Endothelial cell of umbilical vein (primary cell): ENCODE measurements at regions not wholly inside any gene's neighbourhood (a gene's known extent, or its start where the extent isn't known, plus 50 kb on each side); places are given as distances from the start of the nearest gene placed in this dataset.

Experiments used
- BruUV-seq: library from RNA; stranded (reverse); fragments of 400-500 nt; replicated peaks from 2 replicates; lab custom pipeline; 2021; lab: Mats Ljungman, UMichigan
- CTCF ChIA-PET: fragments of 300-600, 350-600 bp; sonication (Branson Sonifier 250); formaldehyde crosslinking; loops from one replicate; lab custom pipeline; 2021; ENCODE audit warnings: antibody characterized with exemption, inconsistent platforms; lab: Charles Lee
- POLR2A ChIA-PET: fragments of 300-600, 350-600 bp; sonication (Branson Sonifier 250); formaldehyde crosslinking; loops from one replicate; lab custom pipeline; 2021; ENCODE audit warnings: antibody characterized with exemption, inconsistent platforms; lab: Charles Lee
- DNase-seq: peaks from one replicate; pipeline ENCODE4 v3.0.0-alpha.2; 2011; ENCODE audit warnings: low read depth, low spot score
- FAIRE-seq: peaks from 2 replicates; lab custom pipeline; 2011; peaks lifted over from hg19 to GRCh38; lab: Jason Lieb, UNC
- H2AFZ ChIP-seq: 2 replicates; pipeline ENCODE4 v1.6.0; 2012; ENCODE audit warnings: low read depth, low read length, control low read depth, inconsistent platforms
- H3K27ac ChIP-seq: 2 replicates; pipeline ENCODE4 v1.5.1; 2011; ENCODE audit warnings: low read depth, mild to moderate bottlenecking, control low read depth, low read length, moderate library complexity; ENCODE audit not compliant: insufficient read depth
- H3K27me3 ChIP-seq, 2 experiments: 2 replicates each; pipeline versions ENCODE4 v1.6.0 to v1.6.1; 2011; ENCODE audit warnings: low read length in 2 of 2, mixed read lengths in 1 of 2; ENCODE audit not compliant: control insufficient read depth in 2 of 2, insufficient read depth in 2 of 2
- H3K36me3 ChIP-seq, 2 experiments: 2 replicates in 1 of 2; 3 replicates in 1 of 2; pipeline ENCODE4 v1.5.1; 2011; ENCODE audit warnings: low read length in 2 of 2, mild to moderate bottlenecking in 1 of 2, moderate library complexity in 1 of 2; ENCODE audit not compliant: control insufficient read depth in 2 of 2, insufficient read depth in 2 of 2; ENCODE audit errors: extremely low read depth in 1 of 2
- H3K4me1 ChIP-seq: 3 replicates; pipeline ENCODE4 v1.5.1; 2011; ENCODE audit warnings: mild to moderate bottlenecking, low read length; ENCODE audit not compliant: control insufficient read depth, insufficient read depth; ENCODE audit errors: extremely low read depth
- H3K4me2 ChIP-seq: 2 replicates; pipeline ENCODE4 v1.6.1; 2011; ENCODE audit warnings: low read length, control low read depth, mixed read lengths; ENCODE audit not compliant: insufficient read depth
- H3K4me3 ChIP-seq, 3 experiments: fragments of 200-600 bp in 1 of 3; sonication (generic), shearing (Covaris generic) in 1 of 3; replicated peaks in 1 of 3; 2 replicates each; pipeline ENCODE4 v1.5.1; 2011 to 2016; ENCODE audit warnings: control low read depth in 3 of 3, low read length in 3 of 3, mild to moderate bottlenecking in 2 of 3, inconsistent platforms in 1 of 3, low read depth in 1 of 3, moderate library complexity in 1 of 3; ENCODE audit not compliant: insufficient read depth in 1 of 3
- H3K79me2 ChIP-seq: 2 replicates; pipeline ENCODE4 v1.6.0; 2012; ENCODE audit warnings: low read length, inconsistent platforms; ENCODE audit not compliant: control insufficient read depth, insufficient read depth
- H3K9ac ChIP-seq: replicated peaks from 2 replicates; pipeline ENCODE3; 2011; ENCODE audit warnings: low read length, control low read depth; ENCODE audit not compliant: insufficient read depth; ENCODE audit errors: extremely low read depth
- H3K9me1 ChIP-seq: replicated peaks from 3 replicates; pipeline ENCODE4 v1.6.0; 2011; ENCODE audit warnings: mild to moderate bottlenecking, low read length; ENCODE audit not compliant: control insufficient read depth, insufficient read depth; ENCODE audit errors: extremely low read depth
- H3K9me3 ChIP-seq: replicated peaks from 2 replicates; pipeline ENCODE4 v1.5.1; 2012; ENCODE audit warnings: low read length, inconsistent platforms; ENCODE audit not compliant: control insufficient read depth, insufficient read depth
- H4K20me1 ChIP-seq: replicated peaks from 2 replicates; pipeline ENCODE3; 2011; ENCODE audit warnings: mild to moderate bottlenecking, low read length; ENCODE audit not compliant: control insufficient read depth, insufficient read depth; ENCODE audit errors: extremely low read depth
- EZH2 ChIP-seq: IDR thresholded peaks from 2 replicates; pipeline ENCODE4 v1.6.1; 2012; ENCODE audit warnings: borderline replicate concordance, low read depth, mild to moderate bottlenecking, moderate library complexity, low read length, inconsistent platforms; ENCODE audit not compliant: severe bottlenecking
- FOS ChIP-seq: IDR thresholded peaks from 2 replicates; pipeline ENCODE4 v1.6.1; 2011; ENCODE audit warnings: mild to moderate bottlenecking, low read length, moderate library complexity, borderline replicate concordance; ENCODE audit not compliant: insufficient read depth
- GATA2 ChIP-seq: IDR thresholded peaks from 2 replicates; pipeline ENCODE4 v1.7.0; 2011; ENCODE audit warnings: low read depth, mild to moderate bottlenecking, moderate library complexity, mixed read lengths, low read length; ENCODE audit not compliant: insufficient read length, insufficient read depth
- JUN ChIP-seq: IDR thresholded peaks from 2 replicates; pipeline ENCODE4 v1.6.1; 2011; ENCODE audit warnings: borderline replicate concordance, low read depth; ENCODE audit not compliant: insufficient read length, insufficient read depth
- MYC ChIP-seq: IDR thresholded peaks from one replicate; pipeline ENCODE4 v1.6.1; 2011; ENCODE audit warnings: mild to moderate bottlenecking, low read depth, low read length
- POLR2A ChIP-seq: IDR thresholded peaks from 2 replicates; pipeline ENCODE4 v1.6.1; 2012; ENCODE audit warnings: low read depth, mild to moderate bottlenecking, control low read depth, low read length
- POLR2AphosphoS5 ChIP-seq: IDR thresholded peaks from 2 replicates; pipeline ENCODE4 v1.6.1; 2012; ENCODE audit warnings: low read depth, mild to moderate bottlenecking, control low read depth, low read length, moderate library complexity; ENCODE audit not compliant: insufficient read depth
- dilution Hi-C: fragments of 300-500 bp; cut with MboI; formaldehyde crosslinking; loops from one replicate; pipeline ENCODE4 v1.15.0; 2019; ENCODE audit warnings: low sequenced_read_pairs; ENCODE audit not compliant: extremely low pct_ligation_motif_present
- intact Hi-C: fragments of 100-400 bp; cut with micrococcal nuclease; formaldehyde crosslinking; loops from one replicate; pipeline ENCODE4 v1.10.0; 2022
- TF ChIP-seq, protein P1 (sequence below), 2 donors: IDR thresholded peaks; 1 replicate in 1 of 2; 2 replicates in 1 of 2; pipeline ENCODE4 v1.5.1; 2011; ENCODE audit warnings: low read length in 2 of 2, mild to moderate bottlenecking in 2 of 2, moderate library complexity in 2 of 2, control low read depth in 1 of 2, inconsistent platforms in 1 of 2, low read depth in 1 of 2; ENCODE audit not compliant: insufficient read depth in 1 of 2; ENCODE audit errors: extremely low read depth in 1 of 2
- TF ChIP-seq, protein P2 (sequence below): IDR thresholded peaks from 2 replicates; pipeline ENCODE4 v1.6.1; 2011; ENCODE audit not compliant: insufficient read depth, insufficient read length

DNA sequence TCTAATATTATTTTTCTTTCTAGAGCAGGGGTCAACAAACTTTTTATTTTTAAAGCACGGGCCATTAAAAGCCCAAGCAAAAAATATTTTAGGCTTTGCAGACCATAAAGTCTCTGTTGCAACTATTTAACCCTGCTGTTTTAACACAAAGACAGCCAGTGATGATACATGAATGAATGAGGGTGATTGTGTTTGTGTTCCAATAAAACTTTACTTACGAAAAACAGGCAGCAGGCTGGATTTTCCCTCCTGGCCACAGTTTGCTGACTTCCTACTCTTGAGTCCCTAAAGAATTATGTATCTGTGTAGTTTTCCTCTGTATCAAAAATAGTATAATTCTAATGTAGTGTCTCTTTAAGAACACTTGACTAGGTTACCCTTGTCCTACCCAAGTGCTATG lies 402.0 kb downstream of the ADCYAP1 start:
- ChIA-PET POLR2A (no interaction called here), CTCF (no interaction called here)
- H4K20me1 ChIP-seq: no peaks in the 10 kb centered on the region

More for the DNA sequence above, 402.0 kb downstream of the ADCYAP1 start:
- Histone ChIP-seq H2AFZ (no peak overlapping the region), H3K4me1 (no peaks in the 10 kb centered on the region), H3K4me3 (no peak overlapping the region), H3K9me3 (no peaks in the 10 kb centered on the region), H3K4me2 (no peak overlapping the region), H3K9ac (no peak overlapping the region), H3K36me3 (no peaks in the 10 kb centered on the region), H3K9me1 (no peaks in the 10 kb centered on the region), H3K27me3 (no peaks in the 10 kb centered on the region), H3K27ac (no peak overlapping the region), H3K79me2 (no peaks in the 10 kb centered on the region)
- intact Hi-C loops (no loop called here), dilution Hi-C loops (no loop called here)
- BruUV-seq: no TSS peak
- no peak for DNase-seq
- no peak for FAIRE-seq
- TF ChIP-seq MYC: no peak
- TF ChIP-seq JUN: no peak
- TF ChIP-seq, protein P1, sequence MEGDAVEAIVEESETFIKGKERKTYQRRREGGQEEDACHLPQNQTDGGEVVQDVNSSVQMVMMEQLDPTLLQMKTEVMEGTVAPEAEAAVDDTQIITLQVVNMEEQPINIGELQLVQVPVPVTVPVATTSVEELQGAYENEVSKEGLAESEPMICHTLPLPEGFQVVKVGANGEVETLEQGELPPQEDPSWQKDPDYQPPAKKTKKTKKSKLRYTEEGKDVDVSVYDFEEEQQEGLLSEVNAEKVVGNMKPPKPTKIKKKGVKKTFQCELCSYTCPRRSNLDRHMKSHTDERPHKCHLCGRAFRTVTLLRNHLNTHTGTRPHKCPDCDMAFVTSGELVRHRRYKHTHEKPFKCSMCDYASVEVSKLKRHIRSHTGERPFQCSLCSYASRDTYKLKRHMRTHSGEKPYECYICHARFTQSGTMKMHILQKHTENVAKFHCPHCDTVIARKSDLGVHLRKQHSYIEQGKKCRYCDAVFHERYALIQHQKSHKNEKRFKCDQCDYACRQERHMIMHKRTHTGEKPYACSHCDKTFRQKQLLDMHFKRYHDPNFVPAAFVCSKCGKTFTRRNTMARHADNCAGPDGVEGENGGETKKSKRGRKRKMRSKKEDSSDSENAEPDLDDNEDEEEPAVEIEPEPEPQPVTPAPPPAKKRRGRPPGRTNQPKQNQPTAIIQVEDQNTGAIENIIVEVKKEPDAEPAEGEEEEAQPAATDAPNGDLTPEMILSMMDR (IDR thresholded peaks at IDR 0.05; ENCODE audit: extremely low read depth in 1 of 2, insufficient read depth in 1 of 2, low read depth in 1 of 2, low read length in 2 of 2): no peak
- no peak for TF ChIP-seq EZH2
- no peak for TF ChIP-seq GATA2
- TF ChIP-seq POLR2AphosphoS5: no peak
- TF ChIP-seq FOS: no peak
- TF ChIP-seq, protein P2, sequence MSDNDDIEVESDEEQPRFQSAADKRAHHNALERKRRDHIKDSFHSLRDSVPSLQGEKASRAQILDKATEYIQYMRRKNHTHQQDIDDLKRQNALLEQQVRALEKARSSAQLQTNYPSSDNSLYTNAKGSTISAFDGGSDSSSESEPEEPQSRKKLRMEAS: no peak
- TF ChIP-seq POLR2A: no peak
